ENCODE measurements at regions not wholly inside any gene's neighbourhood (a gene's known extent, or its start where the extent isn't known, plus 50 kb on each side); places are given as distances from the start of the nearest gene placed in this dataset.

DNA sequence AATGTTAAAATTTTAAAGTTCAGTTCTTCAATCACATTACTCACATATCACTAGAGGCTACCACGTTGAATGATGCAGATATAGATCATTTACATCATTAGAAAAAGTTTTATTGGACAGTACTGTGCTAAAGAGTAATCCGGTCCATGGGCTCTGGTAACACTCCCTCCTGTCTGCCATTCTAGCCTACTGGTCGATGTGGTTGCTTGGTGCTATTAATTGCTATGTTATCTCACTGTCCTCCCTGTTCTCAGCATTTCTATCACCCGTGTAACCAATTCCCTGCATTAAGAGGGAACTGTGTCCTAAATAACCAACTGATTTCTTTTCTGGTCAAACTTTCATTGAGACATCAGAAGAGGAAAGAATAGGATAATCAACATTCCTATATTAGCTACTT is 347.5 kb upstream of the RBMS3 start:
- Histone ChIP-seq H3K36me3 (no peaks in the 10 kb centered on the region), H3K27me3 (no peaks in the 10 kb centered on the region), H3K27ac (no peak overlapping the region), H3K9me3 (no peaks in the 10 kb centered on the region), H3K4me3 (no peak overlapping the region), H3K4me1 (no peaks in the 10 kb centered on the region)
- intact Hi-C loops (cut with DNase I), result no loop called here
- DNase-seq (ENCODE audit: low spot score in 2 of 2), result no peak
- TF ChIP-seq CTCF (IDR thresholded peaks at IDR 0.05), result no peak

DNA sequence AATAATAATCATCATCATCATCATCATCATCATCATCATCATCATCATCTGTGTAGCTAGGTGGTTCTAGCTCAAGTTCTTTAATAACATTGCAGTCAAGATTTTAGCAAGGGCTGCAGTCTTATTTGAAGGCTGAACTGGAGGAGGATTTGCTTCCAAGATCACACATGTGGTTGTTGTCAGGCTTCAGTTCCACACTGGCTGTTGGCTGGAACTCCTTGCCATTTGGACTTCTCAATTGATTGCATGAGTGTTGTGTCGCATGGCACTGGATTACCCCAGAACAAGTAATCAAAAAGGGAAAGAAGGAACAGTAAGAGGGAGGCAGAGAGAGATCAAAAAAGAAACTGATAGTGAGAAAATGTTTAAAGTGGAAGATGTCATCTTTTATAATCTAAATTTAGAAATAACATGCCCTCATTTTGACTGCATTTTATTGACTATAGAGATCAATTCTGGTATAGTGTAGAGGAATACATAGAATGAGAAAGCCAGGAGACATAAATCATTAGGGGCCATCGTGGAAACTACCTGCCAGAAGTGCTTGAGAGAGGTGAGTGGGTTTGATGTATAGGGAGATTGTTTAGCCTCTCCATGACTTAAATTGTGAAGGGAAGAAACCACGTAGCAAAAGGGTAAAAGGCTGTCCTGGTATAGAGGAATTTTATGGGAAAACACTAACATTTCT is 346.6 kb upstream of the RBMS3 start:
- no peak overlapping the region for H3K4me3 ChIP-seq
- intact Hi-C loops (cut with DNase I), result no loop called here

GRCh38 chr3:28935146-28935545 is 345.7 kb upstream of the RBMS3 start:
- H3K36me3 ChIP-seq, result no peaks in the 10 kb centered on the region
- intact Hi-C loops (cut with DNase I), result no loop called here
- DNase-seq (ENCODE audit: low spot score in 2 of 2), result no peak
- no peak overlapping the region for H3K27ac ChIP-seq
- no peak overlapping the region for H3K4me3 ChIP-seq
- TF ChIP-seq CTCF (IDR thresholded peaks at IDR 0.05), result no peak
- H3K27me3 ChIP-seq, result no peaks in the 10 kb centered on the region
- H3K4me1 ChIP-seq, result peaks cover 0 to 4% of the 10 kb centered on the region in 2 donors
- no peaks in the 10 kb centered on the region for H3K9me3 ChIP-seq

More for the DNA sequence above, 346.6 kb upstream of the RBMS3 start:
- Histone ChIP-seq H3K27ac (no peak overlapping the region), H3K36me3 (no peaks in the 10 kb centered on the region), H3K9me3 (no peaks in the 10 kb centered on the region), H3K4me1 (no peaks in the 10 kb centered on the region), H3K27me3 (no peaks in the 10 kb centered on the region)
- DNase-seq (ENCODE audit: low spot score in 2 of 2), result no peak
- TF ChIP-seq CTCF (IDR thresholded peaks at IDR 0.05), result no peak

GRCh38 chr3:28936154-28936553 is 344.7 kb upstream of the RBMS3 start:
- Histone ChIP-seq H3K9me3 (no peaks in the 10 kb centered on the region), H3K27me3 (no peaks in the 10 kb centered on the region), H3K36me3 (no peaks in the 10 kb centered on the region), H3K27ac (no peak overlapping the region), H3K4me3 (no peak overlapping the region), H3K4me1 (peaks cover 0 to 13% of the 10 kb centered on the region in 2 donors)
- no peak for DNase-seq (ENCODE audit: low spot score in 2 of 2)
- TF ChIP-seq CTCF (IDR thresholded peaks at IDR 0.05), result no peak
- intact Hi-C loops (cut with DNase I), result no loop called here

DNA sequence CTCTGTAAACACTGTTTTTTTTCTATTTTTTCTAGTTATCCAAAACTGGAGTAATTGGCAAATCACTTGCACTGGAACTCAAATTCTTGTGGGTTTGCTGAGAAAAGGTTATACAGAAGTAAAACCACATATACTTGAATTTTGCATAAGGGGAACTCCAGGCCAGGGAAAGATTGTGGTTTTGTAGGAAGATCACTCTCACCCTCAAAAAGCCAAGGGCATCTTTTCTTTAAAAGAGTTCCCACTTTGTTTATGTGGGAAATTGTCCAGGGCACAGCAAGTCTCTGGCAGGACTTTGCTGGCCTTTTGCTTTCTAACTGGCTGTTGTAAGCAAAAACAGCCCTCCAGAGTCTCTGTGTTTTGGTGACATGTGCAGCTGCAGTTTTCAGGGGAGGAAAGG is 340.3 kb upstream of the RBMS3 start:
- Histone ChIP-seq H3K27ac (peak overlapping the region; percentile 56 to 58), H3K4me3 (no peak overlapping the region), H3K9me3 (no peaks in the 10 kb centered on the region), H3K4me1 (peaks cover 0 to 18% of the 10 kb centered on the region in 2 donors), H3K27me3 (no peaks in the 10 kb centered on the region), H3K36me3 (no peaks in the 10 kb centered on the region)
- no peak for TF ChIP-seq CTCF (IDR thresholded peaks at IDR 0.05)
- DNase-seq (ENCODE audit: low spot score in 2 of 2), result no peak
- intact Hi-C loops (cut with DNase I), result no loop called here

DNA sequence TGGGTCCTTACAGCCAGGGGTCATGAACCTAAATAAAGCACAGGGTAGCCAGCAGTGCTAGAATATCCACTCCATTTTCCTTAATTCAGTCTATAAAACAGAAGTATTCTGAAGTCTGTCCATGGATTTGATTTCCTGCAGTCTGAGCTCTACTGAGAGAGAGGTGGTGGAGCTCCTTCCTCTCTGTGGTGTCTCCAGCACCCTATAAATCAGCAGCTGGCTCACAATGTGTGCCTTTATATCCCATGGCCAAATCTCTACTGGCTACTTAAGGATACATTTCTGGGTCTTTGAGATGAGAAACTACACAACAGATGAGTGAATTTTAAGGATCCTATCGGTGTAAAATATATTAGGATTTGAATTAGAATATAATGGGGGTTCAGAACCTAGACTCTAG is 339.9 kb upstream of the RBMS3 start:
- H3K27me3 ChIP-seq, result no peaks in the 10 kb centered on the region
- peak overlapping the region; percentile 56 to 58 for H3K27ac ChIP-seq
- H3K4me3 ChIP-seq, result no peak overlapping the region
- peaks cover 0 to 18% of the 10 kb centered on the region in 2 donors for H3K4me1 ChIP-seq
- intact Hi-C loops (cut with DNase I), result no loop called here
- no peak for DNase-seq (ENCODE audit: low spot score in 2 of 2)
- no peak for TF ChIP-seq CTCF (IDR thresholded peaks at IDR 0.05)
- H3K36me3 ChIP-seq, result no peaks in the 10 kb centered on the region
- no peaks in the 10 kb centered on the region for H3K9me3 ChIP-seq

Measured in ascending aorta (tissue), 2 donors.